ENCODE measurements at regions not wholly inside any gene's neighbourhood (a gene's known extent, or its start where the extent isn't known, plus 50 kb on each side); places are given as distances from the start of the nearest gene placed in this dataset.

GRCh38 chr6:81253821-81254220 is 498.7 kb downstream of the TENT5A start:
- H3K4me3 ChIP-seq (replicated peaks; ENCODE audit: low read depth, low read length), result no peak overlapping the region
- DNase-seq (ENCODE audit: extremely low read depth, insufficient read length), result no peak
- TF ChIP-seq CTCF (IDR thresholded peaks at IDR 0.05; ENCODE audit: insufficient read depth, low read length, poor library complexity, severe bottlenecking), result no peak
- no peaks in the 10 kb centered on the region for H3K27me3 ChIP-seq (replicated peaks; ENCODE audit: control insufficient read depth, insufficient read depth, low read length)
- H3K36me3 ChIP-seq (ENCODE audit: control insufficient read depth, insufficient read depth, low read length), result no peaks in the 10 kb centered on the region

- no peak for DNase-seq (ENCODE audit: extremely low read depth, insufficient read length)
- Histone ChIP-seq H3K27me3 (replicated peaks; ENCODE audit: control insufficient read depth, insufficient read depth, low read length) (no peaks in the 10 kb centered on the region), H3K4me3 (replicated peaks; ENCODE audit: low read depth, low read length) (no peak overlapping the region), H3K36me3 (ENCODE audit: control insufficient read depth, insufficient read depth, low read length) (no peaks in the 10 kb centered on the region)
- TF ChIP-seq CTCF (IDR thresholded peaks at IDR 0.05; ENCODE audit: insufficient read depth, low read length, poor library complexity, severe bottlenecking), result no peak
Measured at GRCh38 chr6:81252231-81252630, 500.2 kb downstream of the TENT5A start.

GRCh38 chr6:81246200-81246599 is 506.3 kb downstream of the TENT5A start:
- H3K36me3 ChIP-seq (ENCODE audit: control insufficient read depth, insufficient read depth, low read length), result no peaks in the 10 kb centered on the region
- no peak overlapping the region for H3K4me3 ChIP-seq (replicated peaks; ENCODE audit: low read depth, low read length)
- no peak for TF ChIP-seq CTCF (IDR thresholded peaks at IDR 0.05; ENCODE audit: insufficient read depth, low read length, poor library complexity, severe bottlenecking)
- DNase-seq (ENCODE audit: extremely low read depth, insufficient read length), result no peak
- no peaks in the 10 kb centered on the region for H3K27me3 ChIP-seq (replicated peaks; ENCODE audit: control insufficient read depth, insufficient read depth, low read length)

DNA sequence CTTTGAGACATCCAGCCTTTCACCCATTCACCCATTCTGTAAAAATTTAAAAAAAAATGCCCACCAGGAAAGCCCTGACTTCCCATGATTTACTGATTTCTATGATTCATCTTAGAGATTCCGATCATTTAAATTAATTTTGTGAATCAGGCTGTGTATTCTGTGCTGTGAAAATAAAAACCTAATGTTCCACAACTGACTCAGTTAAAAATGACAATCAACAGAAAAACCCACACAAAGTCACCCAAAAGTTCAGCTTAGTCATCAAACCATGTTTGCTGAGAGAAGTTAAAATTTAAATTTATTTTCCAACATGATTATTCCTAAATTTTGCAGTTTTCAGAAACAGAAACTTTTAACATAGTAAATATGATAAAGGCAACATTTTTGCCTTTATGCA is 509.9 kb downstream of the TENT5A start:
- TF ChIP-seq CTCF (IDR thresholded peaks at IDR 0.05; ENCODE audit: insufficient read depth, low read length, poor library complexity, severe bottlenecking), result no peak
- H3K27me3 ChIP-seq (replicated peaks; ENCODE audit: control insufficient read depth, insufficient read depth, low read length), result no peaks in the 10 kb centered on the region
- DNase-seq (ENCODE audit: extremely low read depth, insufficient read length), result no peak

DNA sequence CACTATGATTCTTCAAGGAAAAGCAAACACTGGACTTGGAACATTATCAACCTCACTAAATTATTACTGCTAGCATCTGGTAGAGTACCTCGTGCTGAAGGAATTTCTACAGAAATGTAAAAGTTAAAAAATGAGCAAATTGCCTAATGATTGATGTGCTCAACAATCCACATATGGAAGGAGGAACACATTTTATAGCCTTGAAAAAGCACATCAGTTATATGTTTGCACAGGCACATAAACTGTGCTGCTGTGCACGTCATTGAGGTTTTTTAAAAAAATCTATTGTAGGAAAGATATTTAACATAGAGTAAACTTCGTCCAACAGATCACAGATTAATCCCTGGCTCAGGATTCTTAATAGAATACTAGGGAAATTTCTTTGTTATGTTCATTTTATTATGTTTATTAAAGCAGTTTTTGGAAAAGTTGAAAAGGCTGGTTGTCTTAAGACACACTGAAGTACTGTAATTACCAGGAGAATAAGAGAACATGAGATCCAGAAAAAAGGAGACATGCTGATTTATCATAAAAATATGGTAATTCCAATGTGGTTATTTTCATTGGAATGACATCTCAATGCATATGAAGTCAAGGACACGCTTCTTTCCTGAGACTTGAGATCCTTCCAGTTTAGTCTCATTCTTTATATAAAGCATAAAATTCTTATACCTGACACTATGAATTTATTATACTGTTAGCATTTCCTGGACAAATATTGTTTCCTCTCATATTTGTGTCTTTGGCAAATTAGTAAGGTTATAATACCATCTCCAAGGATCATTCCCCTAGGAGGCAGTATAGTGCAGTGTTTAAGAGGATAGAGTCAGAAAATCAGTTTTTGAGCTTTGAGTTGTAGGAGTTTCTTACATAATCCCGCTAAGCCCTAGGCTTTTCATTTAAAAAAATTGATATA is 511.1 kb downstream of the TENT5A start:
- no peak for TF ChIP-seq CTCF (IDR thresholded peaks at IDR 0.05; ENCODE audit: insufficient read depth, low read length, poor library complexity, severe bottlenecking)
- no peaks in the 10 kb centered on the region for H3K36me3 ChIP-seq (ENCODE audit: control insufficient read depth, insufficient read depth, low read length)
- DNase-seq (ENCODE audit: extremely low read depth, insufficient read length), result no peak
- H3K4me3 ChIP-seq (replicated peaks; ENCODE audit: low read depth, low read length), result no peak overlapping the region
- no peaks in the 10 kb centered on the region for H3K27me3 ChIP-seq (replicated peaks; ENCODE audit: control insufficient read depth, insufficient read depth, low read length)

More for the DNA sequence above, 509.9 kb downstream of the TENT5A start:
- Histone ChIP-seq H3K4me3 (replicated peaks; ENCODE audit: low read depth, low read length) (no peak overlapping the region), H3K36me3 (ENCODE audit: control insufficient read depth, insufficient read depth, low read length) (no peaks in the 10 kb centered on the region)
